HG02970 (cell line): ENCODE measurements at regions not wholly inside any gene's neighbourhood (a gene's known extent, or its start where the extent isn't known, plus 50 kb on each side); places are given as distances from the start of the nearest gene placed in this dataset.

Experiments used
- ATAC-seq: cut with Tn5 transposase; IDR thresholded peaks from one replicate; pipeline ENCODE4 v1.9.1; 2021; ENCODE audit warnings: mild to moderate bottlenecking, moderate library complexity, moderate number of reproducible peaks; ENCODE audit not compliant: unreplicated experiment, low FRiP score

GRCh38 chr2:21468624-21469023 is 344.9 kb downstream of the TDRD15 start:
- ATAC-seq = no peak

DNA sequence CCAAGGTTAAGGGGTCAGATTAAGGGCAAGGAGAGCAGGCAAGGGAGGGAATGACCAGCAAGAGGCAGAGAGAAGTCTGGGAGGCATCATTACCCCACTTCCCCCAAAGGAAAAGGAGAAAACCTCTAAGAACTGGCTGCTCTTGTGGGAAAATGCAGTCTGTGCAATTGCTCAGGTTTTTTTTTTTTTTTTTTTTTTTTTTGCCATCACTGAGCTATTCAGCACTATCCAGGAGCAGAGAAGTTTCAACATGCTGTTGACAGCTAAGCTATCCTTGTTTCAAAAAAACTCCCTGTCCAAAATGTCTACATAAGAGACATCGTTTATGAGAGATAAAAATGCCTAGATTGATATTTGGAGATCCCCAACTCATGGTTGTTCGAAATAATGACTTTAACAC is 345.4 kb downstream of the TDRD15 start:
- no peak for ATAC-seq

GRCh38 chr2:21469564-21469963 is 345.8 kb downstream of the TDRD15 start:
- ATAC-seq = no peak

DNA sequence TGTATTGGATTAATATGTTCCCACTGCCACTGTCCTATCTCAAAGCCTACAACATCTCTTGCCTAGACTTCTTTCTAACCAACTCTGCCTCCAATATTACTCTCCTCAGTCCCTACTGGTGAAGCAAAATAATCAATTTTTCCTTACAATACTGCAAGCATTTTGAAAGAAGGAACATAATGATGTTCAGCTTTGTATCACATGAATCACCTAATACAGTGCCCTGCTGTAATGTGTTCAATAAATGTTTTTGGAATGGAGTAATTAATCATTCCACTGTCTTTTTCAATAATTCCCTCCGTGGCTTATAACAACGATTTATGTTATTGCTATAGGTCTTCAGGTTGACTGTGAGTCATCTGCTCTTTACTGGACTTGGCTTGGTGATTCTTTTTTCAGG is 356.4 kb downstream of the TDRD15 start:
- ATAC-seq = no peak

- no peak for ATAC-seq
Measured at GRCh38 chr2:21484643-21485042, 360.9 kb downstream of the TDRD15 start.

- ATAC-seq = no peak
Measured at GRCh38 chr2:21486445-21486844, 362.7 kb downstream of the TDRD15 start.

GRCh38 chr2:21489080-21489479 is 365.3 kb downstream of the TDRD15 start:
- ATAC-seq = no peak

GRCh38 chr2:21498016-21498415 is 374.2 kb downstream of the TDRD15 start:
- ATAC-seq = no peak

DNA sequence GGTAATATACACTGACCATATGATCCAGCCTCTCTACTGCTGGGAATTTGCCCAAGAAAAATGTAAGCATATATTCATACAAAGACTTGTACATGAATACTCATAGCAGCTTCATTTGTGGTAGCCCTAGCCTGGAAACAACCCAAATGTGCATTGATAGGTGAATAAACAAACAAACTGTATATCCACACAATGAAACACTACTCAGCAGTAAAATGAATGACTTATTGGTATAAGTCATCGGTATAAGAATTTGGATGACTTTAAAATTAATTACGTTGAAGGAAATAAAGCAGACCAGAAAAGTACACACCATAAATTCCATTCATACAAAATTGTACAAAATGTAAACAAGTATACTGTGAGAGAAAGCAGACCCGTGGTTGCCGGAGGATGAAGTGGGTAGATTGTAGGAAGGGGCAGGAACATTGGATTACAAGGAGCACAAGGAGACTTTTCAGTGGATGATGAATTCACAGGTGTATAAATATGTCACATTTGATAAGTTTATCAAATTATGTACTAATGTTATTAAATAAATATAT is 376.7 kb downstream of the TDRD15 start:
- no peak for ATAC-seq

- ATAC-seq = no peak
Measured at GRCh38 chr2:21501376-21502027, 377.7 kb downstream of the TDRD15 start.

GRCh38 chr2:21515903-21516302 is 392.1 kb downstream of the TDRD15 start:
- no peak for ATAC-seq

- ATAC-seq = no peak
Measured at GRCh38 chr2:21519412-21519811, 395.6 kb downstream of the TDRD15 start.

GRCh38 chr2:21519821-21520220 is 396.1 kb downstream of the TDRD15 start:
- no peak for ATAC-seq

GRCh38 chr2:21535826-21536225 is 412.1 kb downstream of the TDRD15 start:
- no peak for ATAC-seq

DNA sequence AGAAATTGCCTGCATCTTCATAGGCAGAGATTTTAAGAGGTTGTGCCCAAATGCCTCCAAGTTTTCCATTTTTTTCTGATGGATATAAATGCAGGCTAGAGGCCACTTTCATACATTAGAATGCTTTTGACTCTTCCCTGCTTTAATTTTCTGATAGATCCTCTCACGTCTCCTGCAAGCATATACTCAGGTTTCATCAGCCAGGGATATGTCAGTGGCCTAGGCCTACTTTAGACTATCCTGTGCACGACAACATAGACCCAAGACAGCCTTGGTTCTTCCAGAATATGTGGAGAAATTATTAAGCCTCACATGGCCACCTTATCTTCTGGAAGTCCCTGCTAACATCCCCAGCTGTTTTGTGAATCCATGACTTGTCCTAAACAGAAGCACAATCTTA is 415.9 kb downstream of the TDRD15 start:
- ATAC-seq = no peak

- no peak for ATAC-seq
Measured at GRCh38 chr2:21543630-21544029, 419.9 kb downstream of the TDRD15 start.

GRCh38 chr2:21544392-21544791 is 420.6 kb downstream of the TDRD15 start:
- no peak for ATAC-seq

DNA sequence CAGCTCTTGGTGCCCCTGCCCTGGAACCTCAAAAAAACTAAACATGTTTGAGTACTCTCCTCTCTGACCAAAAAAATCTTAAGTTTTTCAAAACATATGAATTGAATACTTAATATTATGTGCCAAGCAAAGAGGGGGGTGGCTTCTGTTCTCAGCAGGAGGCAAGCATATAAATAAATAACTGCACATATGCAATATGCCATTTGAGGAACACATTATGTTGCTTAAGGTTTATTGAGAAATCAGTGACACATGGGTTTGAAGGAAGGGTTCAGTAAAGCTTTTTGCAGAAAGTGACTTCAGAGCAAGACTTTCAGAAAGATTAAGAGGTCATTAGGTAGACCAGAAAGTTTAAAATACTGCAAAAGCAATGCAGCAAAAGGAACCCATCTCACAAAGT is 429.2 kb downstream of the TDRD15 start:
- no peak for ATAC-seq

DNA sequence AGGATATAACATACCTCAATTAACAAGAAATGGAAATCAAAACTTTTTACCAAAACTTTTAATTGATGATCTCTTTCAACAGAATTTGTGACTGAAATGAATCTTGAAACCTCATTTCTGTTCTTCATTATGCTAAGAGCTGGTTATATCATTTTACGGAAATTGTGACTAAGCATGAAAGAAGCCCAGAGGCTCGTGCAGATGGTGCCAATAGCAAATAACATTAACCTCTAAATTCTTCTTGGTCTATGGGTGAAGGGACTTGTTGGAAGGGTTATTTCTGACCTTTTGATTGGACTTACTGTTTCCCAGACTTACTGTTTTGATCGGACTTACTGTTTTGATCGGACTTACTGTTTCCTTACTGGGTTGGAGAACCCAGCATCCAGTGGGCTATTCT is 435.6 kb downstream of the TDRD15 start:
- no peak for ATAC-seq

- no peak for ATAC-seq
Measured at GRCh38 chr2:21561965-21562364, 438.2 kb downstream of the TDRD15 start.

GRCh38 chr2:21567395-21567794 is 443.6 kb downstream of the TDRD15 start:
- ATAC-seq = no peak

DNA sequence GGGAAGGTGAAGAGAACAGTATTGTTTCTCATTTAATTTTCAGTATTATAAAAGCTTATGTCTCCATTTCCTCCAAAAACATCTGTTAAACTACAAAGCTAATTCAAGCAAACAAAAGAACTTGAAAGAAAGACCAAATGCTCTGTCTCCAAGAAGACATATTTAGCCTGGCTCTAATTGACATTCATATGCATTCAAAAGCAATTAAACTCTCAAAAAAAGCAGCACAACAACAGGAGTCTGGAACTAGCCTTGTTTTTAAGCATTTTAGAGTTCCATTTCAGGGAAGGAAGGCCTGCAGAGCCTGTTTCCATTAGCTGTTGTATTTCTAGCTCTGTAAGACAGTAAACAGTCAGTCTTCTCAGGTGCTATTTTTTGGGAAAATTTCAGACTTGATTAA is 447.9 kb downstream of the TDRD15 start:
- no peak for ATAC-seq

DNA sequence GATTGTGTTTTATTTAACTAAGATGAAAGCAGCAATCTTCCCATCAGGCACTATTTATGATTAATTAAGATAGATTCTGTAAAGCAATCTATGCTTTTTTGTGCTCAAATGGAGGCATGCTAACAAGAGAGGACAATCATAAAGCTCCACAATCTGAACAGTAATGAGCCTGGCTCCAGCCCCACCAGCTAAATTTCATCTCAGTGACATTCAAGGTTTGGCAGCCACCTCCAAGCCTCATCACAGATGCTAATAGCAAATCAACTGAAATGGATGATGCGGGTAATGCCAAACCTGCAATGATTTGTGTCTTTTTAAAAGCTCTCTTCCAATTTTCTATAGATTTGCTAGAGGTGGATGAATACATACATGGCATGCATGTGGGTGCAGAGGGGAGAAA is 456.6 kb downstream of the TDRD15 start:
- ATAC-seq = no peak
